ENCODE measurements at regions not wholly inside any gene's neighbourhood (a gene's known extent, or its start where the extent isn't known, plus 50 kb on each side); places are given as distances from the start of the nearest gene placed in this dataset.

- no peak overlapping the region for H3K27ac ChIP-seq
- TF ChIP-seq CTCF (IDR thresholded peaks at IDR 0.05), result no peak
- H3K4me3 ChIP-seq, result no peak overlapping the region
- no peak for DNase-seq (ENCODE audit: low spot score)
Observed at GRCh38 chr9:10729213-10729612, 116.4 kb upstream of the PTPRD start.

- no peak for TF ChIP-seq CTCF (IDR thresholded peaks at IDR 0.05)
- Histone ChIP-seq H3K4me3 (no peak overlapping the region), H3K27ac (no peak overlapping the region)
- DNase-seq (ENCODE audit: low spot score), result no peak
Observed at GRCh38 chr9:10744669-10745068, 131.9 kb upstream of the PTPRD start.

GRCh38 chr9:10753474-10753873, 140.7 kb upstream of the PTPRD start:
- Histone ChIP-seq H3K27ac (no peak overlapping the region), H3K4me3 (no peak overlapping the region)
- TF ChIP-seq CTCF (IDR thresholded peaks at IDR 0.05), result no peak
- no peak for DNase-seq (ENCODE audit: low spot score)

GRCh38 chr9:10764481-10764880, 151.7 kb upstream of the PTPRD start:
- no peak for TF ChIP-seq CTCF (IDR thresholded peaks at IDR 0.05)
- no peak for DNase-seq (ENCODE audit: low spot score)

GRCh38 chr9:10773136-10773535, 160.3 kb upstream of the PTPRD start:
- H3K4me3 ChIP-seq, result no peak overlapping the region
- no peak for DNase-seq (ENCODE audit: low spot score)
- no peak for TF ChIP-seq CTCF (IDR thresholded peaks at IDR 0.05)
- no peak overlapping the region for H3K27ac ChIP-seq

More at GRCh38 chr9:10764481-10764880, 151.7 kb upstream of the PTPRD start:
- no peak overlapping the region for H3K27ac ChIP-seq
- no peak overlapping the region for H3K4me3 ChIP-seq

- TF ChIP-seq CTCF (IDR thresholded peaks at IDR 0.05), result no peak
- H3K4me3 ChIP-seq, result no peak overlapping the region
- H3K27ac ChIP-seq, result no peak overlapping the region
- no peak for DNase-seq (ENCODE audit: low spot score)
Observed at GRCh38 chr9:10774051-10774450, 161.2 kb upstream of the PTPRD start.

GRCh38 chr9:10785255-10785654, 172.5 kb upstream of the PTPRD start:
- Histone ChIP-seq H3K27ac (no peak overlapping the region), H3K4me3 (no peak overlapping the region)
- no peak for TF ChIP-seq CTCF (IDR thresholded peaks at IDR 0.05)

More at GRCh38 chr9:10785255-10785654, 172.5 kb upstream of the PTPRD start:
- DNase-seq (ENCODE audit: low spot score), result no peak

All from coronary artery (tissue), 2 donors.